DOHH2 (cell line): ENCODE measurements at regions not wholly inside any gene's neighbourhood (a gene's known extent, or its start where the extent isn't known, plus 50 kb on each side); places are given as distances from the start of the nearest gene placed in this dataset.

Experiments
- EZH2phosphoT487 ChIP-seq: fragments of 200-600 bp; sonication (generic); IDR thresholded peaks from 2 replicates; pipeline ENCODE4 v1.6.1; 2017; ENCODE audit warnings: borderline replicate concordance, mild to moderate bottlenecking, antibody characterized with exemption, low read length, moderate library complexity, mixed read lengths
- TF ChIP-seq, protein P1 (sequence below): fragments of 200-600 bp; sonication (generic); IDR thresholded peaks from one replicate; pipeline ENCODE4 v1.5.1; 2014; ENCODE audit warnings: antibody characterized with exemption, mild to moderate bottlenecking, low read depth, low read length; ENCODE audit not compliant: poor library complexity, severe bottlenecking

DNA sequence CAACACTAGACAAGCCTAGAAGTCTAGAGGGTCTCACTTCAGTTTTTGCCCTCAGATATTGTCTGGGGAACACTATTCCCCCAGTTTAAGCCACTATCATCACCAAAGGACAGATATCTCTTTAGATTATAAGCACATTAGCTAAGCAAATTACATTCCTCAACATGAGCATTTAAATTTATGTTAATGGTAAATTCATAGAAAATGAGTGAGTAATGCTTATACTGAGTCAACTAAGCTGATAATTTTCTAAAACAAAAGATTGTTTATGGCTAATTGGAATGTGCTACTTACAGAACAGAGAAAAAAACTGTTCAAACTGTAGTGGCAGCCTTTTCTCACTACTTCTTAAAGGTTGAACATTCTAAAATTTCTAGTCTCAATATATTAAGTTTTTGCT lies 290.2 kb downstream of the SLITRK1 start:
- TF ChIP-seq, protein P1, sequence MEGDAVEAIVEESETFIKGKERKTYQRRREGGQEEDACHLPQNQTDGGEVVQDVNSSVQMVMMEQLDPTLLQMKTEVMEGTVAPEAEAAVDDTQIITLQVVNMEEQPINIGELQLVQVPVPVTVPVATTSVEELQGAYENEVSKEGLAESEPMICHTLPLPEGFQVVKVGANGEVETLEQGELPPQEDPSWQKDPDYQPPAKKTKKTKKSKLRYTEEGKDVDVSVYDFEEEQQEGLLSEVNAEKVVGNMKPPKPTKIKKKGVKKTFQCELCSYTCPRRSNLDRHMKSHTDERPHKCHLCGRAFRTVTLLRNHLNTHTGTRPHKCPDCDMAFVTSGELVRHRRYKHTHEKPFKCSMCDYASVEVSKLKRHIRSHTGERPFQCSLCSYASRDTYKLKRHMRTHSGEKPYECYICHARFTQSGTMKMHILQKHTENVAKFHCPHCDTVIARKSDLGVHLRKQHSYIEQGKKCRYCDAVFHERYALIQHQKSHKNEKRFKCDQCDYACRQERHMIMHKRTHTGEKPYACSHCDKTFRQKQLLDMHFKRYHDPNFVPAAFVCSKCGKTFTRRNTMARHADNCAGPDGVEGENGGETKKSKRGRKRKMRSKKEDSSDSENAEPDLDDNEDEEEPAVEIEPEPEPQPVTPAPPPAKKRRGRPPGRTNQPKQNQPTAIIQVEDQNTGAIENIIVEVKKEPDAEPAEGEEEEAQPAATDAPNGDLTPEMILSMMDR = no peak
- TF ChIP-seq EZH2phosphoT487 = no peak
